Stomach smooth muscle (tissue), 2 donors: ENCODE measurements at regions not wholly inside any gene's neighbourhood (a gene's known extent, or its start where the extent isn't known, plus 50 kb on each side); places are given as distances from the start of the nearest gene placed in this dataset.

Source experiments
- H3K27ac ChIP-seq: one replicate; pipeline ENCODE4 v1.7.0; 2013; ENCODE audit warnings: mild to moderate bottlenecking, low read length, inconsistent platforms
- H3K27me3 ChIP-seq, 2 donors: one replicate each; pipeline ENCODE4 v1.7.0; 2013; ENCODE audit warnings: low read length in 2 of 2; ENCODE audit not compliant: insufficient read depth in 2 of 2, control insufficient read depth in 1 of 2
- H3K36me3 ChIP-seq, 2 donors: one replicate each; pipeline ENCODE4 v1.7.0; 2013; ENCODE audit warnings: low read length in 2 of 2; ENCODE audit not compliant: control insufficient read depth in 2 of 2, insufficient read depth in 2 of 2
- H3K4me1 ChIP-seq: one replicate; pipeline ENCODE4 v1.7.0; 2013; ENCODE audit warnings: low read length; ENCODE audit not compliant: control insufficient read depth, insufficient read depth
- H3K4me3 ChIP-seq, 2 donors: one replicate each; pipeline ENCODE4 v1.7.0; 2013; ENCODE audit warnings: low read length in 2 of 2
- H3K9ac ChIP-seq, 2 donors: one replicate each; pipeline ENCODE4 v1.7.0; 2013; ENCODE audit warnings: low read length in 2 of 2, mild to moderate bottlenecking in 1 of 2
- H3K9me3 ChIP-seq, 2 donors: one replicate each; pipeline ENCODE4 v1.7.0; 2013; ENCODE audit warnings: low read length in 2 of 2; ENCODE audit not compliant: control insufficient read depth in 2 of 2
- donor health status: healthy.
- donor health status: Pancreatic carcinoma.

GRCh38 chr14:54125109-54125508 is 168.5 kb upstream of the BMP4 start:
- H3K4me3 ChIP-seq = no peak overlapping the region
- H3K4me1 ChIP-seq = no peaks in the 10 kb centered on the region
- H3K27me3 ChIP-seq = no peaks in the 10 kb centered on the region
- no peak overlapping the region for H3K9ac ChIP-seq
- no peaks in the 10 kb centered on the region for H3K36me3 ChIP-seq
- no peak overlapping the region for H3K27ac ChIP-seq
- H3K9me3 ChIP-seq = no peaks in the 10 kb centered on the region

DNA sequence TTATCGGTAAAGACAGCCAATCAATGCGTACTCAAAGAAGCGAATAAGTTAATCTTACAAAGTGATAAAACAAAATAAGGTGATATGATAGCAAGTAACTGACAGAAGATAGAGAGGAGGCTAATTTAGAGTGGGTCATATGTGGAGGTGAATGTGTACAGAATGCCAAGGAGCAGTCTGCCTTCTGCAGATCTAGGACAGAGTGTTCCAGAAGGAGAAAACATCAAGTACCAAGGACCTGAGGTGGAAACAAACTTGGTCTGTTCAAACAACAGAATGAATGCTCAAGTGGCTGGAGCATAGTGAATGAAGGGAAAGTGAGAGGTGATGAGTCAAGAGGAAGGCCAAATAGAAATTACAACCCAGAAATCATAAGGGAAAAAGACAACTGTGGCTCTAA is 170.3 kb upstream of the BMP4 start:
- Histone ChIP-seq H3K4me3 (no peak overlapping the region), H3K9me3 (no peaks in the 10 kb centered on the region), H3K27ac (no peak overlapping the region), H3K36me3 (no peaks in the 10 kb centered on the region), H3K9ac (no peak overlapping the region), H3K4me1 (no peaks in the 10 kb centered on the region), H3K27me3 (no peaks in the 10 kb centered on the region)

DNA sequence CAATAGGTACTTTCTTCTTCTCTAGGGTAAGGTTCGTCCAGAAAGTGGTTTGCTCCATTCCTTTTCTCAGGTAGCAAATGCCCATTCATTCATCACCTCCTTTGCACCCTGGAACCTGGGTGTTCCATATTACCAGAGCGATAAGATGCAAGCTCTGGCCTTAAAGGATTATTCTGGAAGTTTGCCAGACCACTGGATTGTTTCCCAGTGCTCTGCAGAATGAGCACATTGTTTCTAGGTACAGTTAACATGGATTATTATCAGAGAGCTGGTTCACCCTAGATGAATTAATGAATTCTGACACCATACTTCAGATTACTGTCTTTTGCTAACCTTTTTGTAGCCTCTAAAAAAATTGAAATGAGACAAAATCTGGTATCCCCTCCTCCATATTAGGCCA is 170.9 kb upstream of the BMP4 start:
- Histone ChIP-seq H3K36me3 (no peaks in the 10 kb centered on the region), H3K4me3 (no peak overlapping the region), H3K9ac (no peak overlapping the region), H3K9me3 (no peaks in the 10 kb centered on the region), H3K27me3 (no peaks in the 10 kb centered on the region), H3K27ac (no peak overlapping the region), H3K4me1 (no peaks in the 10 kb centered on the region)

- Histone ChIP-seq H3K36me3 (no peaks in the 10 kb centered on the region), H3K27ac (no peak overlapping the region), H3K4me3 (no peak overlapping the region), H3K9ac (no peak overlapping the region), H3K27me3 (no peaks in the 10 kb centered on the region), H3K4me1 (no peaks in the 10 kb centered on the region), H3K9me3 (no peaks in the 10 kb centered on the region)
Observed at GRCh38 chr14:54129850-54130640, 173.4 kb upstream of the BMP4 start.

- Histone ChIP-seq H3K9ac (no peak overlapping the region), H3K4me3 (no peak overlapping the region), H3K27me3 (no peaks in the 10 kb centered on the region), H3K27ac (no peak overlapping the region), H3K9me3 (no peaks in the 10 kb centered on the region), H3K36me3 (no peaks in the 10 kb centered on the region), H3K4me1 (no peaks in the 10 kb centered on the region)
Observed at GRCh38 chr14:54132496-54132895, 175.9 kb upstream of the BMP4 start.

- H3K9me3 ChIP-seq = no peaks in the 10 kb centered on the region
- no peak overlapping the region for H3K9ac ChIP-seq
- H3K4me1 ChIP-seq = no peaks in the 10 kb centered on the region
- H3K27me3 ChIP-seq = no peaks in the 10 kb centered on the region
- H3K27ac ChIP-seq = no peak overlapping the region
- no peak overlapping the region for H3K4me3 ChIP-seq
- H3K36me3 ChIP-seq = no peaks in the 10 kb centered on the region
Observed at GRCh38 chr14:54133896-54134295, 177.3 kb upstream of the BMP4 start.

GRCh38 chr14:54135804-54136280 is 179.2 kb upstream of the BMP4 start:
- Histone ChIP-seq H3K9me3 (no peaks in the 10 kb centered on the region), H3K4me3 (no peak overlapping the region), H3K27ac (no peak overlapping the region), H3K4me1 (no peaks in the 10 kb centered on the region), H3K9ac (no peak overlapping the region), H3K36me3 (no peaks in the 10 kb centered on the region), H3K27me3 (no peaks in the 10 kb centered on the region)

GRCh38 chr14:54136894-54137613 is 180.4 kb upstream of the BMP4 start:
- Histone ChIP-seq H3K9ac (no peak overlapping the region), H3K27me3 (no peaks in the 10 kb centered on the region), H3K36me3 (no peaks in the 10 kb centered on the region), H3K27ac (no peak overlapping the region), H3K4me1 (no peaks in the 10 kb centered on the region), H3K9me3 (no peaks in the 10 kb centered on the region), H3K4me3 (no peak overlapping the region)

DNA sequence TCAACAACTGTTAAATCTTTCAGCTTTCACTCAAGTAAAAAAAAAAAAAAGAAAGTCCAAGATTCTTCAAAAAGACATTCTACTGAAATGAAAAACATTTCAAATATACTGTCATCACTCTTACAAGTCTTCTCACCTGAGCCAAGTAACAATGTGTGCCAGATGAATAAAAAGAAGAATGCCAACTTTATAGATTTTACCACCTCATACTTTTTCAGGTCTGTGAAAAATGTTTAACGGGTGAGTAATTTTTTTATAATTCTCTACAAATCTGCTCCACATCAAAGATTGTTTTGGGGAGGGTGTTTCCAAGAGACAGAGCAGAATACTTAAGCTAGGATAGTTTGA is 181.0 kb upstream of the BMP4 start:
- no peaks in the 10 kb centered on the region for H3K9me3 ChIP-seq
- H3K27ac ChIP-seq = no peak overlapping the region
- H3K36me3 ChIP-seq = no peaks in the 10 kb centered on the region
- no peaks in the 10 kb centered on the region for H3K27me3 ChIP-seq
- H3K4me3 ChIP-seq = no peak overlapping the region
- no peaks in the 10 kb centered on the region for H3K4me1 ChIP-seq
- no peak overlapping the region for H3K9ac ChIP-seq

DNA sequence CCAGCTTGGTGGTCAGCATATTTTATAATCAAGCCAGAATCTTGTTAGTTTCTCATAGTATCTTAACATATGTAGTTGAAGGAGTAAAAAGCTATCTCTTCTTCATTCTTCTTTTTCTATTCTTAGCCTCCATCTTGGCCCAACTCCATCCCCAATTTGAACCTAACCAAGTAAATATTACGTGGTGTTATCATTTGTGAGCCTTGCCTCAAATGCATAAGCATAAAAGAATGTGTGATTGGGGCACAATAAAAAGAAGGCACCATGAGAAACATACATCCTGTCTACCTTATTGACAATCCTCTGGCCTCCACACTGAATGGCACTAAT is 181.4 kb upstream of the BMP4 start:
- H3K27ac ChIP-seq = no peak overlapping the region
- H3K9me3 ChIP-seq = no peaks in the 10 kb centered on the region
- H3K4me3 ChIP-seq = no peak overlapping the region
- no peaks in the 10 kb centered on the region for H3K36me3 ChIP-seq
- H3K4me1 ChIP-seq = no peaks in the 10 kb centered on the region
- H3K9ac ChIP-seq = no peak overlapping the region
- no peaks in the 10 kb centered on the region for H3K27me3 ChIP-seq

DNA sequence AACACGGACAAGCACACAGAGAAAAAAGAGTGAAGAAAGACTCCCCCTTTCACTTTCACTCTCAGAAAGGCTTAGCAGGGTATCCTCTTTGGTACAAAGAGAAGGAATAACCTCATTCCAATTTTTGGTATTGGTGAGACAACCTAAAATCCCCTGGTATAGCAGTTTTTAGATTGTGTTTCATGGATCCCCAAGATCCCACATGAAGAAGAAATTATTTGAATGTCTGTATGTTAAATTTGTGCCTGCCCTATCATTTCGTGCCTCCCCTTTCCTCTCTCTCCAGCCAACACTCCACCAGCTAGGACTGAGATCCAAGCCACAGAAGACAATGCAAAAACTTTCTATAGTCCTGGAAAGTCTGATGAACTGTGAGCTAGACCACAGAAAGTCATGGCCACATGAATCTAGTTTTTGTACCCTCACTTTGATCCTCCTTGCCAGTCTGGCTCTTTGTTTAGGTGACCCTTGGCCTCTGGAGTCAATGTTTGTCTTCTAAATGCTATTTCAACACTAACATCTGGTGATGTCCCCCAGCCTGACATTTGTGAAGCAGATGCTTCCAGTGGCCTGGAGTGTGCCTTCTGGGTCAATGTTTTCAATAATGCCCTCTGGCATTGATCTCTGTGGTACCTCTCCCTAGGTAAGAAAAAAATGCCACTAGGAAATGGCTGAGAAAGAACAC is 181.9 kb upstream of the BMP4 start:
- Histone ChIP-seq H3K36me3 (no peaks in the 10 kb centered on the region), H3K4me3 (no peak overlapping the region), H3K9ac (no peak overlapping the region), H3K27me3 (no peaks in the 10 kb centered on the region), H3K27ac (no peak overlapping the region), H3K4me1 (no peaks in the 10 kb centered on the region), H3K9me3 (no peaks in the 10 kb centered on the region)
